Heart right ventricle (tissue), 16 donors: ENCODE measurements at regions not wholly inside any gene's neighbourhood (a gene's known extent, or its start where the extent isn't known, plus 50 kb on each side); places are given as distances from the start of the nearest gene placed in this dataset.

ENCODE experiments used
- ATAC-seq, 8 donors: fragments of 200-7000 bp; cut with Tn5 transposase; one replicate each; pipeline ENCODE4 v1.9.1; 2020; ENCODE audit warnings: mild to moderate bottlenecking in 8 of 8, moderate library complexity in 8 of 8, moderate number of reproducible peaks in 1 of 8
- DNase-seq, 2 donors: peaks; one replicate each; pipeline ENCODE4 v3.0.0-alpha.2; 2020
- H3K27ac ChIP-seq, 10 donors: fragments of 200-600 bp; sonication (generic) in 2 of 10; one replicate each; pipeline versions ENCODE4 v1.5.0 to v1.8.0; 2020 to 2022; ENCODE audit warnings: mild to moderate bottlenecking in 3 of 10
- H3K27me3 ChIP-seq, 7 donors: fragments of 200-600 bp; one replicate each; pipeline ENCODE4 v1.8.0; 2021 to 2022; ENCODE audit warnings: mild to moderate bottlenecking in 2 of 7
- H3K36me3 ChIP-seq, 9 donors: fragments of 200-600 bp; sonication (generic) in 1 of 9; one replicate each; pipeline versions ENCODE4 v1.5.0 to v1.8.0; 2020 to 2022; ENCODE audit warnings: mild to moderate bottlenecking in 2 of 9
- H3K4me1 ChIP-seq, 9 donors: fragments of 200-600 bp; sonication (generic) in 1 of 9; one replicate each; pipeline versions ENCODE4 v1.5.0 to v1.8.0; 2020 to 2022; ENCODE audit warnings: mild to moderate bottlenecking in 4 of 9
- H3K4me3 ChIP-seq, 10 donors: fragments of 200-600 bp; sonication (generic) in 2 of 10; one replicate each; pipeline versions ENCODE4 v1.5.0 to v1.8.0; 2020 to 2022; ENCODE audit warnings: mild to moderate bottlenecking in 7 of 10, moderate library complexity in 2 of 10
- H3K9me3 ChIP-seq, 11 donors: fragments of 200-600 bp in 10 of 11; sonication (generic) in 2 of 11; one replicate each; pipeline versions ENCODE4 v1.5.0 to v1.8.0; 2013 to 2022; ENCODE audit warnings: mild to moderate bottlenecking in 2 of 11, control low read depth in 1 of 11, moderate library complexity in 1 of 11
- WGBS, 2 donors: extraction: QIAGEN DNeasy Blood & Tissue Kit; methylation state at CpG; one replicate each; pipeline ENCODE4 v1.1.7; 2013; ENCODE audit warnings: inconsistent platforms in 1 of 2; 5-methylcytosine and 5-hydroxymethylcytosine counted together
- intact Hi-C, 10 donors: fragments of 100-400 bp; cut with DNase I; formaldehyde crosslinking; loops; one replicate each; pipeline versions ENCODE4 v1.11.1 to v1.14.2; 2022
- TF ChIP-seq, protein P1 (sequence below), 9 donors: fragments of 200-600 bp; sonication (generic) in 2 of 9; IDR thresholded peaks; one replicate each; pipeline versions ENCODE4 v1.5.0 to v1.8.0; 2021 to 2022; ENCODE audit warnings: antibody characterized with exemption in 9 of 9, mild to moderate bottlenecking in 5 of 9, moderate library complexity in 1 of 9
- donor health status: Arrhythmogenic right ventricular cardiomyopathy.
- donor health status: ischemic (EF 13 %, LVEDD 7.1; RV severe dilation, severe dysfunction).
- donor health status: healthy with polysubstance abuse.
- donor health status: DM: no; HTN: yes; CAD: no.
- donor health status: DM: no; HTN: no; CAD: no.
- donor health status: ischemic (EF 25% LVEDD 6.9; RV normal size, moderate dysfunction).
- donor health status: ischemic (EF 25% LVEDD 5.7; RV mildly dilated, moderate dysfunction).
- donor health status: healthy.
- donor health status: DM: yes; HTN: yes; CAD: no.
- donor health status: Ischemic cardiomyopathy.
- donor health status: ischemic (EF 35%, LVEDD 5.7; RV mildly dilated, moderate dysfunction).
- donor health status: nonischemic (EF 11% LVEDD 7.7; RV severe dilation, severe dysfunction).
- donor health status: DM: yes; HTN: yes; CAD: no.
- donor health status: PGD.
- donor health status: ischemic (EF 29% LVEDD 5.4; RV normal size, mild dysfunction).
- donor health status: nonischemic (EF 23%, LVEDD 6.1; RV moderate dilation, normal function).

DNA sequence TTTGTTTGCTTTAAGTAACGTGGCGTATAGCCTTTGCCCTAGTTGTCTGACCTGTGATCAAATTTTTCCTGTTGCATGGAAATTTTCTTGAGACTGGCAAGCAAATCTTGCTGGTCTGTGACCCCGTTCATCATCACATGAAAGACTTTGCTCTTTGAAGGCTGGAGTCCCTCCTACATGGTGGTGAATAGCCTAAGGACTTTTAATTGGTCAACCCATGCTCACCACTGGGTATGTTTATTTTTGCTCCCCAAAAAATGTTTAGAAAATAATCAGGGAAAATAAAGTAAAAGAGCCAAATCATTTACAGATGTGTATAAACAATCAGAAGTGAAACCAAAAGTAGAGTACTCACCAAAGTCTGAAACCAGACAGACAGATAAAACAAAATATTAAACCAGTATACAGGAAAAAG is 1075.3 kb upstream of the ALCAM start:
- intact Hi-C loops: no loop called here
- H3K27ac ChIP-seq: peak overlapping the region in 1 of 10 donors; percentile 41
- TF ChIP-seq, protein P1, sequence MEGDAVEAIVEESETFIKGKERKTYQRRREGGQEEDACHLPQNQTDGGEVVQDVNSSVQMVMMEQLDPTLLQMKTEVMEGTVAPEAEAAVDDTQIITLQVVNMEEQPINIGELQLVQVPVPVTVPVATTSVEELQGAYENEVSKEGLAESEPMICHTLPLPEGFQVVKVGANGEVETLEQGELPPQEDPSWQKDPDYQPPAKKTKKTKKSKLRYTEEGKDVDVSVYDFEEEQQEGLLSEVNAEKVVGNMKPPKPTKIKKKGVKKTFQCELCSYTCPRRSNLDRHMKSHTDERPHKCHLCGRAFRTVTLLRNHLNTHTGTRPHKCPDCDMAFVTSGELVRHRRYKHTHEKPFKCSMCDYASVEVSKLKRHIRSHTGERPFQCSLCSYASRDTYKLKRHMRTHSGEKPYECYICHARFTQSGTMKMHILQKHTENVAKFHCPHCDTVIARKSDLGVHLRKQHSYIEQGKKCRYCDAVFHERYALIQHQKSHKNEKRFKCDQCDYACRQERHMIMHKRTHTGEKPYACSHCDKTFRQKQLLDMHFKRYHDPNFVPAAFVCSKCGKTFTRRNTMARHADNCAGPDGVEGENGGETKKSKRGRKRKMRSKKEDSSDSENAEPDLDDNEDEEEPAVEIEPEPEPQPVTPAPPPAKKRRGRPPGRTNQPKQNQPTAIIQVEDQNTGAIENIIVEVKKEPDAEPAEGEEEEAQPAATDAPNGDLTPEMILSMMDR (IDR thresholded peaks at IDR 0.05): no peak

DNA sequence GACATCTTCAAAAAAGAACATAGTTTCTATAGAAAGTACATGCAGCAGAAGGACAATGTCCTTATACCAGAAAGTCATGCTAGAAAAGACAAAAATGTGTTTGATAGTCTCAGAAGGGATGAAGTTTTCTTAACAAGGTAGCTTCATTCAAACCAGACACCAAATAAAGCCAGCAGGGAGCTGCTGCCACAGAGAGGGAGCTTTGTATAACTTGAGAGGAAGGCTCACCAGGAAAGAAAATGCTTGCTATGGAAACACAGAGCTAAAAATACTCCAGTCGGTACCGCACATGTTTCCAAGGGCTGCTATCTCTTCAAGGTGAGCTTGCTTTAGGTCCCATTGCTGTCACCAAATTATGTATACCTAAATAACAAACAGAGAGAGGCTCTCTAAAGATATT is 1074.8 kb upstream of the ALCAM start:
- WGBS, 2 donors: 13 to 17% methylated on average over 2 of the region's 2 CpGs
- H3K4me3 ChIP-seq: peak overlapping the region in 5 of 10 donors; percentile 8 to 25 (median 23)
- TF ChIP-seq, protein P1 (IDR thresholded peaks at IDR 0.05): no peak
- intact Hi-C loops: no loop called here
- H3K27ac ChIP-seq: peak overlapping the region in 1 of 10 donors; percentile 41
- ATAC-seq (no peak), DNase-seq (no peak)
- H3K4me1 ChIP-seq: peaks cover 0 to 8% (median 0%) of the 10 kb centered on the region in 9 donors
- H3K36me3 ChIP-seq: no peaks in the 10 kb centered on the region
- H3K9me3 ChIP-seq: peaks cover 0 to 7% (median 0%) of the 10 kb centered on the region in 11 donors
- H3K27me3 ChIP-seq: no peaks in the 10 kb centered on the region

More for the DNA sequence above, 1075.3 kb upstream of the ALCAM start:
- H3K27me3 ChIP-seq: no peaks in the 10 kb centered on the region
- peak overlapping the region in 5 of 10 donors; percentile 8 to 25 (median 23) for H3K4me3 ChIP-seq
- no peaks in the 10 kb centered on the region for H3K36me3 ChIP-seq
- ATAC-seq: no peak
- 45 to 57% methylated on average over 3 of the region's 3 CpGs for WGBS, 2 donors
- H3K4me1 ChIP-seq: peaks cover 0 to 8% (median 0%) of the 10 kb centered on the region in 9 donors
- no peak for DNase-seq
- peaks cover 0 to 12% (median 0%) of the 10 kb centered on the region in 11 donors for H3K9me3 ChIP-seq

DNA sequence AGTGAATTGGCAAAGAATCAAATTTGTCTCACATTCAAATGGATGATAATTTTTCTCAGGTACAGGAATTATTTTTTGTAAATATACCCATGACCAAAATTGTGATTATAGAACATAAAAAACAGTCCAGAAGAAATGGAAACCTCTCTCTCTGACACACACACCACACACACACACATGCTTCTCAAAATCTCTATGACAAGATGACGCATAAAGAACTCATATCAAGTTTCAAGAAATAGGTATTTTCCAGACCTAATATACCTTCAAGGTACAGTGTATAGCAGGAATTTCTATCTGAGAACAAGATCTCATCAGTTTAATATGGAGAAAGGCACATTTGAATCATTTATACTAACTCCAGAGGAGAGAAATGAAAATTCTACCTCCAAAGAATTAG is 1069.1 kb upstream of the ALCAM start:
- no peaks in the 10 kb centered on the region for H3K9me3 ChIP-seq
- ATAC-seq (no peak), DNase-seq (no peak)
- H3K4me1 ChIP-seq: no peaks in the 10 kb centered on the region
- H3K27ac ChIP-seq: no peak overlapping the region
- 93 to 96% methylated on average over 1 of the region's 1 CpG for WGBS, 2 donors
- no peaks in the 10 kb centered on the region for H3K27me3 ChIP-seq
- intact Hi-C loops: no loop called here
- H3K36me3 ChIP-seq: no peaks in the 10 kb centered on the region
- TF ChIP-seq, protein P1 (IDR thresholded peaks at IDR 0.05): no peak
- no peak overlapping the region for H3K4me3 ChIP-seq

DNA sequence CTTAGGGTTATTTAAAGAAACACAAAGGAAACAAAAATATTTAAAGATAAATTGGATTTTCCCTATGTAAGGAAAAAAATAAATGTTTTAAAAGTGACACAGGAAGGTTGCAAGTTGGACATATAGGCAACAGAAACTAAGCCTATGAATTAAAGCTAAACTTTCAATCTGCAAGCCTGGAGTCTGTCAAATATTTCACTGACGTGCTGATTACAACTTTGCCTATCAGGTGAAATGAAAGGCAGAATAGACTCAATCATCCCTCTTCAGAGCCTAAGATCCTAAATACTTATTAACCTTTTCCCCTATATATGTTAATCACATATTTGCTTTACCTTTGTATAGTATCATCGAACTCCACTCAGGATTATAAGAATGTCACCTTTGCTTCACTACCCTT is 1068.0 kb upstream of the ALCAM start:
- no peak for ATAC-seq
- no peaks in the 10 kb centered on the region for H3K9me3 ChIP-seq
- H3K4me1 ChIP-seq: no peaks in the 10 kb centered on the region
- no peaks in the 10 kb centered on the region for H3K27me3 ChIP-seq
- DNase-seq: no peak
- no peak overlapping the region for H3K4me3 ChIP-seq
- no peak overlapping the region for H3K27ac ChIP-seq
- WGBS, 2 donors: 18 to 30% methylated on average over 2 of the region's 2 CpGs
- H3K36me3 ChIP-seq: no peaks in the 10 kb centered on the region
- intact Hi-C loops: no loop called here
- TF ChIP-seq, protein P1 (IDR thresholded peaks at IDR 0.05): no peak
